RWPE1 (cell line): ENCODE measurements at regions not wholly inside any gene's neighbourhood (a gene's known extent, or its start where the extent isn't known, plus 50 kb on each side); places are given as distances from the start of the nearest gene placed in this dataset.
A peak's percentile ranks its signal among the peaks of the same experiment; 100 is the strongest.

Source experiments
- CTCF ChIA-PET: fragments of 350-600 bp; sonication (Branson Sonifier 250); formaldehyde crosslinking; extraction: SDS; loops from one replicate; lab custom pipeline; 2021; lab: Yijun Ruan, JAX
- POLR2A ChIA-PET: fragments of 400-600 bp; formaldehyde crosslinking; extraction: SDS; loops from one replicate; lab custom pipeline; 2020; ENCODE audit warnings: antibody characterized with exemption; ENCODE audit not compliant: low non-redundant PET; lab: Yijun Ruan, JAX
- DNase-seq: peaks from one replicate; pipeline ENCODE4 v3.0.0; 2012; ENCODE audit warnings: low spot score
- H3K27ac ChIP-seq: fragments of 450-650 bp; 2 replicates; pipeline ENCODE4 v1.5.1; 2017
- CTCF ChIP-seq: fragments of 450-650 bp; conservative IDR thresholded peaks from 2 replicates; pipeline ENCODE4 v1.5.1; 2017; ENCODE audit warnings: low read depth, mild to moderate bottlenecking

- H3K27ac ChIP-seq = peak overlapping the region; percentile 92
- ChIA-PET POLR2A (interaction anchor here (1.3 to 3.4 kb wide), 4 partner anchors 12 to 33 kb away, joined by 4 to 67 read pairs (median 10); no protein-coding TSS in a partner anchor), CTCF (interaction anchor here (0.9 kb wide), 1 partner anchor 8 kb away, joined by 3 read pairs; no protein-coding TSS in a partner anchor)
- no peak for TF ChIP-seq CTCF
- no peak for DNase-seq
Observed at GRCh38 chr1:209416716-209417115, 166.8 kb upstream of the CAMK1G start.

GRCh38 chr1:209417761-209418160 is 165.8 kb upstream of the CAMK1G start:
- no peak for DNase-seq
- peak overlapping the region; percentile 38; the same call in 1 of the 2 replicates for H3K27ac ChIP-seq
- no peak for TF ChIP-seq CTCF
- POLR2A ChIA-PET = no interaction called here
- CTCF ChIA-PET = interaction anchor here (0.6 kb wide), 2 partner anchors 9 to 48 kb away, joined by 3 read pairs; no protein-coding TSS in a partner anchor

- ChIA-PET POLR2A (interaction anchor here (1.2 kb wide), 1 partner anchor 8 kb away, joined by 7 read pairs; no protein-coding TSS in a partner anchor), CTCF (no interaction called here)
- H3K27ac ChIP-seq = no peak overlapping the region
- TF ChIP-seq CTCF = no peak
- DNase-seq = no peak
Observed at GRCh38 chr1:209420276-209420675, 163.2 kb upstream of the CAMK1G start.

GRCh38 chr1:209421186-209421585 is 162.3 kb upstream of the CAMK1G start:
- no peak for TF ChIP-seq CTCF
- no peak for DNase-seq
- H3K27ac ChIP-seq = peak overlapping the region; percentile 46
- POLR2A ChIA-PET = no interaction called here
- CTCF ChIA-PET = interaction anchor here (0.7 to 1.3 kb wide), 2 partner anchors 11 to 40 kb away, joined by 3 to 5 read pairs; no protein-coding TSS in a partner anchor

GRCh38 chr1:209421978-209422680 is 161.4 kb upstream of the CAMK1G start:
- no peak overlapping the region; the same call in 1 of the 2 replicates for H3K27ac ChIP-seq
- POLR2A ChIA-PET = no interaction called here
- CTCF ChIA-PET = interaction anchor here (0.7 to 1.3 kb wide), 5 partner anchors 10 to 425 kb away, joined by 3 to 5 read pairs (median 3); no protein-coding TSS in a partner anchor
- no peak for TF ChIP-seq CTCF
- no peak for DNase-seq

- H3K27ac ChIP-seq = peak overlapping the region; percentile 26; the same call in 1 of the 2 replicates
- no peak for TF ChIP-seq CTCF
- no peak for DNase-seq
- ChIA-PET CTCF (no interaction called here), POLR2A (no interaction called here)
Observed at GRCh38 chr1:209425959-209426358, 157.6 kb upstream of the CAMK1G start.
